Large intestine (tissue), 3 donors: ENCODE measurements at regions not wholly inside any gene's neighbourhood (a gene's known extent, or its start where the extent isn't known, plus 50 kb on each side); places are given as distances from the start of the nearest gene placed in this dataset.

Experiments
- DNase-seq, 2 donors: peaks; one replicate each; pipeline versions ENCODE4 v3.0.0 to v3.0.0-alpha.2; 2013
- H3K27ac ChIP-seq: one replicate; pipeline ENCODE4 v1.5.1; 2013; ENCODE audit warnings: low read length
- H3K27me3 ChIP-seq: 2 replicates; pipeline ENCODE4 v1.6.1; 2013; ENCODE audit warnings: low read length; ENCODE audit not compliant: control insufficient read depth, insufficient read depth
- H3K36me3 ChIP-seq: 2 replicates; pipeline ENCODE4 v1.6.1; 2013; ENCODE audit warnings: low read length; ENCODE audit not compliant: control insufficient read depth, insufficient read depth
- H3K4me1 ChIP-seq: one replicate; pipeline ENCODE4 v1.6.1; 2013; ENCODE audit warnings: low read length; ENCODE audit not compliant: control insufficient read depth, insufficient read depth
- H3K4me3 ChIP-seq: one replicate; pipeline ENCODE4 v1.5.1; 2013; ENCODE audit warnings: low read length
- H3K9me3 ChIP-seq: one replicate; pipeline ENCODE4 v1.6.1; 2013; ENCODE audit warnings: mild to moderate bottlenecking, low read depth, low read length, moderate library complexity; ENCODE audit not compliant: control insufficient read depth
- WGBS: methylation state at CpG from one replicate; pipeline ENCODE4 v1.1.5; 2013; ENCODE audit warnings: low lambda C conversion rate; ENCODE audit not compliant: insufficient coverage; 5-methylcytosine and 5-hydroxymethylcytosine counted together

GRCh38 chr17:77451894-77452852, 311.4 kb downstream of the SEC14L1 start:
- H3K4me3 ChIP-seq, result peak overlapping the region; percentile 47
- H3K4me1 ChIP-seq, result peaks cover 62% of the 10 kb centered on the region
- peak; percentile 73 to 83 for DNase-seq
- peaks cover 9% of the 10 kb centered on the region for H3K36me3 ChIP-seq
- WGBS, result 0% methylated on average over 1 of the region's 30 CpGs
- no peaks in the 10 kb centered on the region for H3K9me3 ChIP-seq
- no peaks in the 10 kb centered on the region for H3K27me3 ChIP-seq
- peak overlapping the region; percentile 89 for H3K27ac ChIP-seq

GRCh38 chr17:77453613-77454241, 313.0 kb downstream of the SEC14L1 start:
- H3K27me3 ChIP-seq, result no peaks in the 10 kb centered on the region
- no peaks in the 10 kb centered on the region for H3K9me3 ChIP-seq
- WGBS, result no CpG with 5 or more reads among the region's 15 CpGs
- H3K4me3 ChIP-seq, result no peak overlapping the region
- H3K36me3 ChIP-seq, result peaks cover 9% of the 10 kb centered on the region
- peak overlapping the region; percentile 89 for H3K27ac ChIP-seq
- peaks cover 67% of the 10 kb centered on the region for H3K4me1 ChIP-seq
- peak; percentile 78 to 89 for DNase-seq

- H3K4me1 ChIP-seq, result peaks cover 64% of the 10 kb centered on the region
- peaks cover 13% of the 10 kb centered on the region for H3K36me3 ChIP-seq
- no peaks in the 10 kb centered on the region for H3K9me3 ChIP-seq
- DNase-seq, result no peak
- no peak overlapping the region for H3K4me3 ChIP-seq
- H3K27ac ChIP-seq, result peak overlapping the region; percentile 89
- no CpG with 5 or more reads among the region's 31 CpGs for WGBS
- H3K27me3 ChIP-seq, result no peaks in the 10 kb centered on the region
Measured at GRCh38 chr17:77454242-77455095, 313.7 kb downstream of the SEC14L1 start.

GRCh38 chr17:77455111-77455890, 314.5 kb downstream of the SEC14L1 start:
- no peaks in the 10 kb centered on the region for H3K27me3 ChIP-seq
- no peaks in the 10 kb centered on the region for H3K9me3 ChIP-seq
- no peak for DNase-seq
- H3K4me1 ChIP-seq, result peaks cover 60% of the 10 kb centered on the region
- no peak overlapping the region for H3K4me3 ChIP-seq
- H3K27ac ChIP-seq, result peak overlapping the region; percentile 89
- no CpG with 5 or more reads among the region's 25 CpGs for WGBS
- peaks cover 13% of the 10 kb centered on the region for H3K36me3 ChIP-seq

- Histone ChIP-seq H3K4me1 (peaks cover 60% of the 10 kb centered on the region), H3K27ac (no peak overlapping the region), H3K9me3 (no peaks in the 10 kb centered on the region), H3K36me3 (peaks cover 13% of the 10 kb centered on the region), H3K4me3 (no peak overlapping the region), H3K27me3 (no peaks in the 10 kb centered on the region)
- no CpG with 5 or more reads among the region's 16 CpGs for WGBS
- no peak for DNase-seq
Measured at GRCh38 chr17:77455891-77456260, 315.1 kb downstream of the SEC14L1 start.

GRCh38 chr17:77456271-77456950, 315.6 kb downstream of the SEC14L1 start:
- Histone ChIP-seq H3K27ac (no peak overlapping the region), H3K36me3 (peaks cover 13% of the 10 kb centered on the region), H3K4me3 (no peak overlapping the region), H3K4me1 (peaks cover 60% of the 10 kb centered on the region), H3K27me3 (no peaks in the 10 kb centered on the region), H3K9me3 (no peaks in the 10 kb centered on the region)
- WGBS, result no CpG with 5 or more reads among the region's 18 CpGs
- no peak for DNase-seq

GRCh38 chr17:77456951-77457548, 316.3 kb downstream of the SEC14L1 start:
- peaks cover 13% of the 10 kb centered on the region for H3K36me3 ChIP-seq
- peaks cover 66% of the 10 kb centered on the region for H3K4me1 ChIP-seq
- H3K27me3 ChIP-seq, result no peaks in the 10 kb centered on the region
- no peaks in the 10 kb centered on the region for H3K9me3 ChIP-seq
- no CpG with 5 or more reads among the region's 18 CpGs for WGBS
- H3K27ac ChIP-seq, result no peak overlapping the region
- H3K4me3 ChIP-seq, result no peak overlapping the region
- DNase-seq, result no peak

GRCh38 chr17:77457572-77458201, 316.9 kb downstream of the SEC14L1 start:
- Histone ChIP-seq H3K36me3 (peaks cover 13% of the 10 kb centered on the region), H3K27ac (no peak overlapping the region), H3K27me3 (no peaks in the 10 kb centered on the region), H3K4me1 (peaks cover 60% of the 10 kb centered on the region), H3K4me3 (no peak overlapping the region), H3K9me3 (no peaks in the 10 kb centered on the region)
- DNase-seq, result no peak
- WGBS, result no CpG with 5 or more reads among the region's 14 CpGs
